Stimulated activated naive CD4-positive, alpha-beta T cell (primary cell): ENCODE measurements at regions not wholly inside any gene's neighbourhood (a gene's known extent, or its start where the extent isn't known, plus 50 kb on each side); places are given as distances from the start of the nearest gene placed in this dataset.
"Not testable (repeated sequence)": the region's sequence is repeated elsewhere in the genome, so short reads cannot be mapped to it uniquely, and the experiment has no call there.

Experiments
- DNase-seq, 6 experiments: peaks; one replicate each; lab custom pipeline; 2025; lab: John Stamatoyannopoulos, UW

DNA sequence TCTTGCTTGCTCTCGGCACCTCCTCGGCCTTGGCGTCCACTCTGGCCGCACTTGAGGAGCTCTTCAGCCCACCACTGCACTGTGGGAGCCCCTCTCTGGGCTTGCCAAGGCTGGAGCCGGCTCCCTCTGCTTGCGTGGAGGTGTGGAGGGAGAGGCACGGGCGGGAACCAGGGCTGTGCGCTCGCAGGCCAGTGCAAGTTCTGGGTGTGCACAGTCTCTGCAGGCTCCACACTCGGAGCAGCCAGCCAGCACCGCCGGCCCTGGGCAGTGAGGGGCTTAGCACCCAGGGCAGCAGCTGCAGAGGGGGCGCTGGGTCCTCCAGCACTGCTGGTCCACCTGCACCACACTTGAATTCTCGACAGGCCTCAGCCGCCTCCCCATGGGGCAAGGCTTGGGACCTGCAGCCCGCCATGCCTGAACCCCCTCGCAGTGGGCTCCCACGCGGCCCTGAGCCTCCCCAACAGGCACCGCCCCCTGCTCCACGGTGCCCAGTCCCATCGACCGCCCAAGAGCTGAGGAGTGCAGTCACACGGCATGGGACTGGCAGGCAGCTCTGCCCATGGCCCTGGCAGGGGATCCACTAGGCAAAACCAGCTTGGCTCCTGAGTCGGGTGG, 411.2 kb upstream of the CHAC2 start:
- DNase-seq = no peak

DNA sequence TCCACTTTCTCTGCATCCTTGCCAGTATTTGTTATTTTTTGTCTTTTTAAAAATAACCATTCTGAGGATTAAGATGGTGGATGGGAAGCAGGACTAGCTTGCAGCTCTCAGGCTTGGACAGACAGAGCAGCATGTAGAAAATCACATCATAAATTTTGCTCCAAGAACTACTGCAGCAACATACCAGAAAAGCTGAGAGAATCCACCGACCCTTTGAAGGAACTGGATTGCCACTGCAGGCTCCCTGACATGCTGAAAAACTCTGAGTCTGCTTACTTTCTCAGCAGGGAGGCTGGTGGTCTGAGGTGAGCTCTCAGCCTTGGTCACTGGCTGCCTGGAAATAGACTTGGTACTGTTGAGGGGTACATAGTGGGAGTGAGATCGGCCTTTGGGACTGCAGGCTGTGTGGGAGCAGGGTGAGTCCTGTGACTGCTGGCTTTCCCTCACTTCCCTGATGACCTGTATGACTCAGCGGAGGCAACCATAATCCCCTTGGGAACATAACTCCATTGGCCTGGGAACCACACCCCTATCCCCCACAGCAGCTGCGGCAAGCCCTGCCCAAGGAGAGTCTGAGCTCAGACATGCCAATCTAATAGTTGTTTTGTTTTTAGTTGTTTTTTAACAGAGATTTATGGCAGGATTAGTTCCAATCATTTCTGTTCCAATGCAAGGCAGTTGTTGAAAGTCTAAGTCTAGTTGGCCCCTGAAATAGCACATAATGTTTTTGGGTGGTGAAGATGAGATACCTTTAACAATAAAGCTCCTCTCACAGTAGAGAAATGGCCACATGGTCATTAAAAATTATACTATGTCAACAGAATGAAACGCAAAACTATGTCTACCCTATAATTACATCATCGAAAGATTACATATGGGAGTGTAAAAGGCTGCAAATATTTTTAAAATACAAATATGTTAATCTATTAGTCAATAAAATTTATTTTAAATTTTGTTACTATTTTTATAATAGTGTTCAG, 414.2 kb upstream of the CHAC2 start:
- DNase-seq = no peak

DNA sequence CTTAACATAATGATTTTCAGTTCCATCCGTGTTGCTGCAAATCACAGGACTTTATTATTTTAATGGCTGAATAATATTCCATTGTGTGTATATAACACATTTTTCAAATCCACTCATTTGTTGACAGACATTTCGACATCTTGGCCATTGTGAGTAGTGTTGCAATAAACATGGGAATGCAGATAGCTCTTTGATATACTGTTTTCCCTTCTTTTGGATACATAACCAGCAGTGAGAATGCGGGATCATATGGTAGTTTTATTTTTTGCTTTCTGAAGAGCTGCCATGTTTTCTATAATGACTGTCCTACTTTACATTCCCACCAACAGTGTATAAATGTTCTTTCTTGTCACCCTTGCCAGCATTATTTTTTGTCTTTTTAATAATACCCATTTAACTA, 420.3 kb upstream of the CHAC2 start:
- no peak for DNase-seq

DNA sequence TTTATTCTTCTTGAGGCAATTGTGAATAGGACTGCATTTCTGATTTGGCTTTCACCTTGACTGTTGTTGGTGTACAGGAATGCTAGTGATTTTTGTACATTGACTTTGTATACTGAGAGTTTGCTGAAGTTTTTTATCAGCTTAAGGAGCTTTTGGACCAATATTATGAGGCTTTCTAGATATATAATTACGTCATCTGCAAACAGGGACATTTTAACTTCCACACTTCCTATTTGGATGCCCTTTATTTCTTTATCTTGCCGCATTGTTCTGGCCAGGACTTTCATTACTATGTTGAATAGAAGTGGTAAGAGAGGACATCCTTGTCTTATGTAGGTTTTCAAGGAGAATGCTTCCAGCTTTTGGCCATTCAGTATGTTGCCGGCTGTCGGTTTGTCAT, 425.4 kb upstream of the CHAC2 start:
- no peak for DNase-seq

DNA sequence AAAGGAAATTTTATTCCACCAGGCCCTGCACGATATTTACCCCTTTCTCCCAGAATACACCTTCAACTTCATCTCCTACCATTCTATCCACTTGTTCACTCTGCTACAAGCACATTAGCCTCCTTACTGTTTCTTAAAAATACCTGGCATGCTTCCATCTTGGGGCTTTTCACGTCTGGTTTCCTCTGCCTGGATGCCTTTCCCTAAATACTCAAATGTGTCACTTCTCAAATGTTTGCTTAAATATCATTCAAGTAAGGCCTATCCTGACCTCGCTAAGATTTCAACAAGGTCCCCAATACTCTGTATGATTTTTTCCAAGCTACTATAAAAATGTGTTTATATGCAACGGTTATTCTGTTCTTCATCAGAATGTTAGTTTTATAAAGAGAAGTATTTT, 433.0 kb upstream of the CHAC2 start:
- no peak for DNase-seq

DNA sequence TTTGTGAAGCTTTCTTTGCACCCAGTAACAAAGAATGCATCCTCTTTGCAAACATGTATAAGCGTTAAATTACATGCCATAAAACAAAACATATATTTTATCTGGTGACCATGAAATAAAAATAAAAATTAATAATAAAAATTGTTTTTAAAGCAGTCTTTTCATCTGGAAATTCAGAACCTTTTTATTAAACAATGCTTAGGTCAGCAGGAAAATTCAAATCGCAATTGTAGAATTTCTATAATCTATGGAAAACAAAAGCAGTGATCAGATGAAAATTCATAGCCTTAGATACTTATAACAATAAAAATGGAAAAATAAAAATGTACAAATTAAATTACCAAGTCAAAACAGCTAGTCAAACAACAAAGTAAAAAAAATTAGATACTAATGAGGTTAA, 435.9 kb upstream of the CHAC2 start:
- no peak for DNase-seq

DNA sequence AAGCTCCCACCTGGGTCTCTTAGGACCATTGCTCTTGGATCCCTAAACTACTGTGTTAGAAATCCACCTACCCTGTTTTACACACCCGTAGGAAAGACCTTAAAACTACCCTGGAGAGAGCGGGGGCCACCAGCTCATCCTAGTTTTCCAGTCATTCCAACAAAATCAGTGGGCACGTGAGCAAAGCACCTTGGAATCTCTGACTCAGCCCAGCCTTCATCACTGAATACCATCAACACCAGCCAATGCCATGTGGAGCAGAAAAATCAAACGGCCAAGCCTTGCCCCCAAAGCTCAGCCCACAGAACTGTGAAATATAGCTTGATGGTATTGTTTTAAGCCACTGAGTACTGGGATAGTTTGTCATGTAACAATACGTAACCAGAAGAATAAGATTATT, 449.7 kb upstream of the CHAC2 start:
- no peak for DNase-seq

DNA sequence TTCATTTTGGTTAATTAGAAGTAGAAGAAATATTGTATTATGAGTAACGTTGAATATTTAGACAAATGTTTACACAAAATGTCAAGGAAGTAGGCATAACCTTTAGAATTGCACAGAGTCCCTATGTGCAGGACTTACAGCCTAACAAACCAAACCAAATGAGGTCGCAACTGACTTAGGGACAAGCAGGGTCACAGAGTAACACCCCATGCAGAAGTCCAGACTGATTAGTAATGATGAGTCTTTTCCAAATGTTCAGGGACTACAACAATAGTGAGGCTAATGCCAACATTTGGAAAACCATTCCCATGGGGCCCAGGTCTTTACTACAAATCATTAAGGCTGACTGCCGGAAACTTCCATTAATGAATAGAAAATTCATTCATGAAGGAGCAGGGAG, 452.5 kb upstream of the CHAC2 start:
- no peak for DNase-seq

DNA sequence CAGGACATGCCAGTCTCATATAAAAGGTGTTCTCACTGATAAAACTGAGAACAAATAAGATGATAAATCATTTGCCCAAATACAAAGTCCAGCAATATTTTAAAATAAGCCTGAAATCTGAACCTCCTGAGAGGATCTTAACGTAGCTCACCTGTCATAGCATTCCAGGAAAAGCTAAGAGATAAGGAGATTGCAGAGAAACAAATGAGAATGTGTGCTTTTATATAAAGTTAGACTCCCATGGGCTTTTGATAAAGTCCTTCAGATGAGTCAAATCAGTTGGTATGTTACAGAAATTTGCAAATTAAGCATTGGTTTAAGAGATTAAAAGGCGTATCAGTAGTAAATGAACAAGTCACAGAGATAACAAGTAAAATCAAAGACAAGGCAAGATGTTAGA, 452.9 kb upstream of the CHAC2 start:
- no peak for DNase-seq

DNA sequence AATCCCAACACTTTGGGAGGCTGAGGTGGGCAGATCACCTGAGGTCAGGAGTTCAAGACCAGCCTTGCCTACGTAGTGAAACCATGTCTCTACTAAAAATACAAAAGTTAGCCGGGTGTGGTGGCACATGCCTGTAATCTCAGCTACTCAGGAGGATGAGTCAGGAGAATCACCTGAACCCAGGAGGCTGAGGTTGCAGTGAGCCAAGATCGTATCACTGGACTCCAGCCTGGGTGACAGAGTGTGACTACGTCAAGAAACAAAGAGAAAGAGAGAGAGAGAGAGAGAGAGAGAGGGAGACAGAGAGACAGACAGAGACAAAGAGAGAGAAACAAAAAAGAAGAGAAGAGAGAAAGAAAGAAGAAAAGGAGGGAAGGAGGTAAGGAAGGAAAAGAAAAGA, 454.0 kb upstream of the CHAC2 start:
- not testable (repeated sequence) for DNase-seq

DNA sequence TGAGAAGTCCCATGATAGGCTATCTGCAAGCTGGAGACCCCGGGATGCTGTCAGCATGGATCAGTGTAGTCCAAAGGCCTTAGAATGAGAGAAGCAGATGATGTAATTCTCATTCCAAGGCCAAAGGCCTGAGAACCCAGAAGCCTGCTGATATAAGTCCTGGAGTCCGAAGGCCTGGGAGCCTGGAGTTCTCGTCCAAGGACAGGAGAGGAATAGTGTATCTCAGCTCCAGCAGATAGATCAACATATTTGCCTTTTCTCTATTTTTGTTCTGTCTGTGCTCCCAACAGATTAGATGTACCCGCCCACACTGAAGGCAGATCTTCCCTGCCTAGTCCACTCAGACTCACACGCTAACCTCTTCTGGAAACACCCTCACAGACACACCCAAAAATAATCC, 454.9 kb upstream of the CHAC2 start:
- no peak for DNase-seq

DNA sequence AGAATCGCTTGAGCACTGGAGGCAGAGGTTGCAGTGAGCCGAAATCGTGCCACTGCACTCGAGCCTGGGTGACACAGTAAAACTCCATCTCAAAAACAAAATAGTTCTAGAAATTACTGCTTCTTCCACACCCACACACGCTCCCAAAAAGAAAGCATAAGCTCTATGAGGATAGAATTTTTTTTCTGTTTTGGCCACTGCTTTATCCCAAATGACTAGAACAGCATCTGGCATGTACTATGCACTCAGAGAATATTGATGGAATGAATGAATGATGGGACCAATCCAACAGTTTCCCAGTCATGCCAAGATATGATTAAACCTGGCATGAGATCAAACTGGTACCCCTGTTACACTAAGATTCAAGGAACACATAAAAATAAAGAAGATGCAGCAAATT, 455.4 kb upstream of the CHAC2 start:
- DNase-seq = no peak

DNA sequence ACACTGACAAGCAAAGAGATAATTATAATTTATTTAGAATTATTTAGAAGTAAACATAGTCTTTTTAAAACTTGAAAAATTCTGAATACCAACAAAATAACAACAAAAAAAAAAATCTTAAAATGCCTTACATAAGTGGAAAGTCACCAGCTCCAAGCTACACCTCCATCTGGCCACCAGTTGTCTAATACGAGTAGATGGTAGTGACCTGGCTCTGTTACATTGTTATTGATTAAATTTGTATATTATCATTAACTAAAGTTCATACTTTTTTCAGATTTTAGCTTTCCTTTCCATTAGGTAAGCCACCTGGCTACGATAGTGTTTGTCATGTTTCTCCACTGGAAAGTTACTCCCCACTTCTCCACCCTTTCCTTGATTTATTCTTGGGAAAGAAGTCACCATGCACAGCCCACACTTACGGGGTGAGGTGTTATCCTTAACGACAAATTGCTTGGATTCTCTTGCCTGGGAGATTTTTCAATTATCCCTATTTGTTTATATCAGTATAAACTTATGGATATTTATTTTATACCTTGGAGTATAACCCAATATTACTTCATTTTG, 464.5 kb upstream of the CHAC2 start:
- no peak for DNase-seq

DNA sequence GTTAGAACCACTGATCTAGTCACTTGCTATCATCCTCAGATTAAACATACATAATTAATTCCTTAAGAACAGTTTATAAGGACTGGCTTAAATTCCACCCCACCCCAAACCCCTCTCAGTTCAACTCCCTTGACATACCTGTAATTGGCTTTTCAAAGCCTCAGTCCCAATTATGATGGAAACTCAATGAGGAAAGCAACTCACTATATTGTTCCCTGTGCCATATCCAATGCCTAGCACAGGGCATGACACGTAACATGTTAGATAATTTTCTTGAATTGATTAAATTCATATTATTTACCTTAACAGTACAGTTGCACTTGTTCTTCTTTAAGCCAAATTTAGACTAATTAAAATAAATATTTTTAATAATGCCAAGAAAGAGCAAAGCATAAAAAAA, 465.1 kb upstream of the CHAC2 start:
- no peak for DNase-seq

DNA sequence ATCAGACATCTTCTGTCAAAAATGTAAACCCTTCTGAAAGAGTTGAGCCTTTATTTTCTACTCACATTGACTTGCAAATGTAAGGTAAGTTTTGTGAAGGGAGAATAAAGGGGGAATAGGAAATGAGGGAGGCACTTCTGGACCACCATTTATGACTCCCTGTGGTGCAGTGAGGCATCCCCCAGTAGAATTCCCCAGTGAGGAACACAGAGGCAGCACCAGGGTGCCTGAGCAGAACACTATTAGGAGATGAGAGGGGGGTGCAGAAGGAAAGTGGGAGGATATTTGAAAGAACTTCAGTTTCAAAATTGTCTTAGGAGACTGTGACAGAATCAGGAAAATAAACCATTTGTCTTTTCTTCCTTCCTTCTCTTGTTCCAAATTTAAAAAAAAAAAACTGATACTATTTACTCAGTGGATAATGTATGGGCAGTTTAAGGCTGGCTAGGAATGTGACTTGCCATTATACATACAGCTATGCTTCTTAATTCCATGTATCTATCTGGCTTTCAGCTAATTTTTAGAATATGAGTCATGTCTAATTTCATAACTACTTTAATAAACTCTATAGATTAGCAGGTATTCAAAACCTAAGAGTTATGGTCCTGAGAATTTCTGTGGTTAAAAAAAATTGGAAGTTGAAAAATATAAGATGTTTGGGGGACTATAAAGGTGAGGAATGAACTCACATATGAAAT, 478.1 kb upstream of the CHAC2 start:
- DNase-seq = no peak

DNA sequence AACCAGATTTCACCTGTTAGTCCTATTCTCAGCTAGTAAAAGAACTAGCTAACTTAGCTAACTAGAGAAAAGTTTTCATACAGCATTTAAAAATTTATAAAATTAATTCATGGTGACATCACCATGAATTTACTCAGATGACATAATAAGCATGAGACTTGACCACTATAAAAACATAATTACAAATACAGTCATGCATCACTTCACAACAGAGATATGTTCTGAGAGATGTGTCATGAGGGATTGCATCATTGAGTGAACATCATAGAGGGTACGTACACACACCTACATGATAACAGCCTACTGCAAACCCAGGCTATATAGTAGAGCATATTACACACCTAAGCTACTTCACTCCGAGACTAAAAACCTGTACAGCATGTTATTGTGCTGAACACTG, 481.3 kb upstream of the CHAC2 start:
- DNase-seq = no peak

DNA sequence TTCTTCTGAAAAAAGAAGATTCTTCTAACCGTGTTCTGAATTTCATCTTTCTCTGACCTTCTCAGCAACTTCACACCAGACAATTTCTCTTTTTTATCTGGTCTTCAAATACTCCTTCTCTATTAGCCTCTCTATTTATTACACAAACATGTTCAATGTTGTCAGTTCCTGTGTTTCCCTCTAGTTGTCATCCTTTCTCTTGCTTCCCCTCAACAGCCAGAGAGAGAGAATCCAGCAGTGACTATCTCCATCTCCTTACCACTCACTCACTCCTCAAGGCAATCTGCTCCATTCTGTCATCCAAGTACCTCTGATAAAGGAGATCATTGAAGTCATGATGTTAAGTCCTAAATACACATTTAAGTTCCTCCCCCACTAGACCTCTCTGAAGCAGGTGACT, 491.9 kb upstream of the CHAC2 start:
- no peak for DNase-seq

DNA sequence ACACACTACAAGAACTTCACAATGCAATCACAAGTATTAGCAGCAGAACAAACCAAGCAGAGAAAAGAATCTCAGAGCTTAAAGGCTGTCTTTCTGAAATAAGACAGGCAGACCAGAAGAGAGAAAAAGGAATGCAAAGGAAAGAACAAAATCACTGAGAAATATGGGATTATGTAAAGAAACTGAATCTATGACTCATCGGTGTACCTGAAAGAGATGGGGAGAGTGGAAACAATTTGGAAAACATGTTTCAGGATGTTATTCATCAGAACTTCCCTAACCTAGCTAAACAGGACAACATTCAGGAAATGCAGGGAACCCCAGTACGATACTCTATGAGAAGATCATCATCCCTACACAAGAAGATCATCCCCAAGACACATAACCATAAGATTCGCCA, 499.0 kb upstream of the CHAC2 start:
- no peak for DNase-seq

DNA sequence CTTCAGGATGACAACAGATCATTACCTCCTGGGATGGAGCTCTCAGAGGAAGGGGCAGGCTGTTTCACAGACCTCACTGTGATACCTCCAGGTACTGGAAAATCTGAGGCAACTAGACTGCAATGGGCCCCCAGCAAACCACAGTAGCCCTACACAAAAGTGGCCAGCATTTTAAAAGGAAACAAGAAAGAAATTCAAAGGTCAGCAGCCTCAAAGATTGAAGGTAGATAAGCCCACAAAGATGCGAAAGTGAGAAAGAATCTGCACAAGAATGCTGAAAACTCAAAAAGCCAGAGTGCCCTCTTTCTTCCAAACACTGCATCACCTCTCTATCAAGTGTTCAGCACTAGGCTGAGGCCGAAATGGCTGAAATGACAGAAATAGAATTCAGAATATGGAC, 499.5 kb upstream of the CHAC2 start:
- DNase-seq = no peak

DNA sequence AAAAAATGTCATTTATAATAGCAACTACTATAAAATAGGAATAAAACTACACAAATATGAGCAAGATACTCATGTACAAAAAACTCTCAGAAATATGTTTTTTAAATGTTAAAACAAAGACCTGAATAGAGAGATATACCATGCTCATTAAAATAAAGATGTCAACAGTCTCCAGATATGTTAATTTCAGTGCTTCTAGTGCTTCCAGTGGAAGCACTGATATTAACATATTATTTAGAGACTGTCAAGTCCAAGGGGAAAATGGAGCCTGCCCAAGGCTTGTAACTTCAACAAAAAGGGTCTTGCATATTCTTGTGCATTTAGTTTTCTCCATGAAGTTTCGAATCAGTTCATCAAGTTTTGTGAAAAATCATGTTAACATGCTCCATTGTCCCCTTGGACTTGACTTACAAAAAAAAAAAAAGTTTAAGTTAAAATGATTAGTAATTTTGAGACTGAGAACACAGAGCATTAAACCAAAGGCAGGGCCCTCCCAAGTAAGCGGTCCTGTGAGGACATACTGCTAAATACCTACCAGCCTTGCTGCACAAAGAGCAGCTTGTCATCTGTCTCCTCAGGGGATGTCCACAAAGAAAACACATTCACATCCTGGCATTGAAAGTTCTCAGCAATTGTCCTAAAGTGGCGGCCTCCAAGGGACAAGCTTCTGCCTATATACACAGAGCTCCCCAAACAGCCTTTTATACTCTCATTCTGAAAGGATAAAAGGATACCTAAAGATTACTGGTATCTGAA, 501.9 kb upstream of the CHAC2 start:
- no peak for DNase-seq

DNA sequence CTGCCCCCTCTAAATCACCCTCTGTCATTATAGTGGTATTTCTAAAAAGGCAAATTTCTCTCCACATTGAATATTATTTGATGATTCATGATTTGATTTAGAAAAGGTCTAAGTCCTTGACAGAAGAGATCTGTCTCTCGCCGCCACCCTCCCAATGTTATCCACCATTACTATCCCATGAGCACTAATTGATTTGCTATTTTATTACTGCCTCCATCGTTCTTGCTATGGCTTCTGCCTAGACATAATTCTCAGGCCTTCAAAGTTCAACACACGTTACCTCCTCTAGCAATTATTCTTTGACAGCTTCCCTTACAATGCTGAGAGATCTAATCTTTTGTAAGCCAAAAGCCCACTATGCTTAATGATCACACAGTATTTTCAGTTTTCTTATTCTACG, 507.0 kb upstream of the CHAC2 start:
- no peak for DNase-seq

DNA sequence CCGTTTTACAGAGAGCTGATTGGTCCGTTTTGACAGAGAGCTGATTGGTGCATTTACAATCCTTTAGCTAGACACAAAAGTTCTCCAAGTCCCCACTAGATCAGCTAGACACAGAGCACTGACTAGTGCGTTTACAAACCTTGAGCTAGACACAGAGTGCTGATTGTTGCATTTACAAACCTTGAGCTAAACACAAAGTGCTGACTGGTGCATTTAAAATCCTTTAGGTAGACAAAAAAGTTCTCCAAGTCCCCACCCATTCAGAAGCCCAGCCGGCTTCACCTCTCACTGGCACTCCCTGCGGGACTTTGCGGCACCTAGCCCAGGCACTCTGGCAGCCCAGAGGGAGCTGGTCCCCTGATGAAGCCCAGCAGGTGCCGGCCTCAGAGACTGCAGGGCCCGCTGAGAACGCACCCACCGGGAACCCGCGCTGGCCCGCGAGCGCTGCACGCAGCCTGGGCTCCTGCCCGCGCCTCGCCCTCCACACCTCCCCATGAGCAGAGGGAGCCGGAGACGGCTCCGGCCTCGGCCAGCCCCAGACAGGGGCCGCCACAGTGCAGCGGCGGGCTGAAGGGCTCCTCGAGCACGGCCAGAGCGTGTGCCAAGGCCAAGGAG, 508.1 kb upstream of the CHAC2 start:
- DNase-seq = no peak
